ENCODE measurements at regions not wholly inside any gene's neighbourhood (a gene's known extent, or its start where the extent isn't known, plus 50 kb on each side); places are given as distances from the start of the nearest gene placed in this dataset.
"Not testable (repeated sequence)": the region's sequence is repeated elsewhere in the genome, so short reads cannot be mapped to it uniquely, and the experiment has no call there.

- DNase-seq: no peak
Measured at GRCh38 chr18:60060026-60060425, 160.2 kb downstream of the PMAIP1 start.

DNA sequence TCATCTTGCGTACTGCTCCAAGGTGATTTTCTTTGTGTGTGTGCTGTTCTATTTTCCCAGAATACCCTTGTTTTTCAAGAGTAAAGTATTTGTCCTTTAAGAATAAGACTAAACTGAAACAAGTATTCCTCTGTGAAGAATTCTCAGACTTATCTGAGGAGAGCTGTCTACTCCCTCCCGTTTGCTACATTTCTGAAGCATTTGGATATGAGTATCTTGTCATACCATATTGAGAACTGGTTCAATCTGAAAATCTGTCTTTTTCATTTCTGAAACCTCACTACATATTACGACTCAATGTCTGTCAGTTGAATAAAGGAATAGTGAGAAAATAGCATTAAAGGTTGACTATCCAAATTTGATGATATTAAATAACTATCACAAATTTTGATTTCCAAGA is 159.4 kb downstream of the PMAIP1 start:
- no peak for DNase-seq

- DNase-seq: no peak
Measured at GRCh38 chr18:60053747-60054304, 154.0 kb downstream of the PMAIP1 start.

DNA sequence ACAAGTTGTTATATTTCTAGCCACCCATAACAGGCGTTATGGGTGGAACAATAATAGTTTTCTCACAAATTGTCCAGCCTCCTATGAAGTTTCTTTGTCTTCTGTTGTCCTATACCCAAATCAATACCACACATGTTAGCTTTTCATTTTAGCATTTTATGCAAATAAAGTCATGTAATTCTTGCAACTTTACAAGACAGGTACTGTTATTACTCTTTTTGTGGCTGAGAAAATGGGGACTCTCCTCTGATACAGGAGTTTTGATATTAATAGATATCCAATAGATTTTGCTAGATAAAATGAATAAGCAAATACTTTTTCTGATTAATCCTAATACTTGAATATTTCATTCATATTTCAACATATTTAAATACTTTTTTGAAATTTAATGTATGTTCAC is 151.0 kb downstream of the PMAIP1 start:
- no peak for DNase-seq

DNA sequence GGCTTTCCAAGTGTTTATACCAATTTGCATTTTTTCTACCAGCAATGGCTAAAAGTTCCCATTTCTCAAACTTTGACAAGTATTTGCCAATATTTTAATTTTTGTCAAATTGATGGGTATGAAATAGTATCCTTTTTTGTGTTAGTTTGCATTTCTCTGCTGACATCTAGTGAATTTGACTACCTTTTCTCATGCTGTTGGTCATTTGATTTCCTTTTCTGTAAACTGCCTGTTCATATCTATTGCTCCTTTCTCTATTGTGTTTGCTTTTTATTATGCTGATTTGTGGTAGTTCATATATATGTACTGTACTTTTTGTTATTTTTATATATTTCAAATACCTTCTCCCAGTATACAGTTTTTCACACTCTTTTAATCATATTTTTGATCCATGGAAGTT is 149.4 kb downstream of the PMAIP1 start:
- DNase-seq: no peak

- DNase-seq: no peak
Measured at GRCh38 chr18:60047556-60047955, 147.8 kb downstream of the PMAIP1 start.

- no peak for DNase-seq
Measured at GRCh38 chr18:60044290-60045006, 144.7 kb downstream of the PMAIP1 start.

GRCh38 chr18:60040971-60041370 is 141.2 kb downstream of the PMAIP1 start:
- no peak for DNase-seq

- no peak for DNase-seq
Measured at GRCh38 chr18:60038731-60039130, 138.9 kb downstream of the PMAIP1 start.

GRCh38 chr18:60027397-60027796 is 127.6 kb downstream of the PMAIP1 start:
- DNase-seq: no peak

DNA sequence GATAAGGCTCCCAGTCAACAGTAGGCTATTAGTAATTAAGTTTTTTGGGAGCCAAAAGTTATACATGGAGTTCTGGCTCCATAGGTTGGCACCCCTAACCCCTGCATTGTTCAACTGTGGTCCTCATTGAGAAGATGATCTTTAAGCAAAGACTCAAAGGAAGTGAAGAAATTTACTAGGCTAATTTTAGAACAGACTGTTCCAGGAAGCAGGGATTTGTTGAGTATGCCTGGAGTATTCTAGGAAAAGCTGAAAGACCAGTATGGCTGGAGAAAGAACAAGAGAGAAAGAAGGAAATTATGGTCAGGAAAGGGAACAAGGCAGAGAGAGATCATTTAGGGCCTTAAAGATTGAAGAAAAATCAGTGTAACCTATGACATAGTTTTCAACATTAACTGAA is 125.1 kb downstream of the PMAIP1 start:
- no peak for DNase-seq

DNA sequence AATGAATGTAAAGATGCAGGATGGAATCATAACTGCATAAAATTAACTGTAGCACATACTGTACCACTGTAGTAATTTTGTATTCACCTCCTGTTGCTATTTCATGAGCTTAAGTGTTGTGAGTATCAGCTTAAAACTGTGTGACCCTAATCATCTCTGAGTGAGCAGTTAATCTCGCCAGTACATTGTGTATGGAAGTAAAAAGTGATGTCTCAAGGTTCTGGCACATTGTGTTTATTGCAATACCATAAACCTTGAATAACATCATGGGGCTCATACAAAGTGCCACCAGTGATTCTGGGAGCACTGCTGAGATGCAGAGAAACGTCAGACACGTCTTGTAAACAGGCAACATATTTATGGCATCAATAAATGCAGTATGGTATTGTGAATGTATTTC is 124.5 kb downstream of the PMAIP1 start:
- no peak for DNase-seq

DNA sequence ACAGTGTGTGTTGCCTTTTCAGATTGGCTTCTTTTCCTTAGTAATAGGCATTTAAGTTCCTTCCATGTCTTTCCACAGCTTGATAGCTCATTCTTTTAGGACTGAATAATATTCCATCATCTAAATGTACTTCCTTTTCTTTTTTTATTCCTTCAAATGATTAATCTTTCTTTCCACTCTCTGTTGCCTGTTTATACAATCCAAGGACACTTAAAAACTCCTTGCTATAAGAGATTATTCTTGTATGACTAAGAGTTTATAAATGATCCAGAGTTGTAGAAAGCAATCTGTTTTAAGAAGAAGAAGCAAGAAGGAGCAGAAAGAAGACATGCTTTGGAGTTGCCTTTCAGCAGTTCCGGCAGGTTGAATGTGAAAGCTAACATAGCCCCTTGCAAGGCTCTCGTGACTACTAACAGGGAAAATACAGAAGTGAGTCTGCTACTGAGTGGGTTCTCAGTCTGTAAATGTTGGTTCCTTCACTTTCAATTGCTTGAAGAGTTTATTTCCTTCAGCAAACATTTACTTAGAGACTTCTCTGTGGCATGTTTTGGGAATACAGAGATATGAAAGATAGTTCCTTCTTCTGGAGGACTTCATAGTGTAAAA is 123.0 kb downstream of the PMAIP1 start:
- no peak for DNase-seq

DNA sequence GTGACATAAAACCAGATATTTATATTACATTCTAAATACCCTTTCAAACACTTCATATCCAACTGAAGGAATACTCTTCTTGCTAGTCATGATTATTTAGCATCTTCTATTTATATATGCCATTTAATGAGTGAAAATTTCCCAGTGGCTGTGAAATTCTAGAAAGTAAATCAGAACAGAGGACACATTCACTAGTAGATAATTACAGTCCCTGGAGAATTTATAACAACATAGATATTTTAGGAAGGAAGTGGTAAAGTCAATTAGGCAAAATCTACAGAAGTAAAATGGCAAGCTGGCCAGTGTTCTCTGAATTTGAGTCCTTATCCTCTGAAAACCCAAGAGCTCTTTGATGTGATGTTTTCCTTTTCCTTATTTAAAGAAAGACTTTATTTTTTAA is 121.8 kb downstream of the PMAIP1 start:
- DNase-seq: no peak

GRCh38 chr18:60020107-60020925 is 120.5 kb downstream of the PMAIP1 start:
- DNase-seq: no peak

DNA sequence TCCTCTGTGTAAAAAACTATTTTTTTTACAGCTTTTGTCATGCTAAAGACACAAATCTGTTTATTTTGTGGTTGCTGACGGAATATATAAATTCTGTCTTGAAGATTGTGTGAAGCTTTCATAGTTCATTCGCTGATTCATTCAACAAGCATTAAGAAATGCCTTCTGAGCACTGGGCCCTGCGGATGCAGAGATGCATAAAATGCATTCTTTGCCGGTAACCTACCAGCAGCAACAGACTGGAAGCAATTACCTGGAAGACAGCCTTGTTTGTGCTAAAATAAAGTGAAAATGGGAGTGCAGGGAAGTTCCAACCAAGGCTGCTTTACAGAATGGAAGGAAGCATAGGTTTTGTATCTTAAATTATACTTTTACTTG is 119.7 kb downstream of the PMAIP1 start:
- no peak for DNase-seq

GRCh38 chr18:60018618-60019462 is 119.0 kb downstream of the PMAIP1 start:
- DNase-seq: no peak

GRCh38 chr18:60018134-60018533 is 118.3 kb downstream of the PMAIP1 start:
- not testable (repeated sequence) for DNase-seq

- no peak for DNase-seq
Measured at GRCh38 chr18:60017371-60017770, 117.6 kb downstream of the PMAIP1 start.

- not testable (repeated sequence) for DNase-seq
Measured at GRCh38 chr18:60015826-60016225, 116.0 kb downstream of the PMAIP1 start.

DNA sequence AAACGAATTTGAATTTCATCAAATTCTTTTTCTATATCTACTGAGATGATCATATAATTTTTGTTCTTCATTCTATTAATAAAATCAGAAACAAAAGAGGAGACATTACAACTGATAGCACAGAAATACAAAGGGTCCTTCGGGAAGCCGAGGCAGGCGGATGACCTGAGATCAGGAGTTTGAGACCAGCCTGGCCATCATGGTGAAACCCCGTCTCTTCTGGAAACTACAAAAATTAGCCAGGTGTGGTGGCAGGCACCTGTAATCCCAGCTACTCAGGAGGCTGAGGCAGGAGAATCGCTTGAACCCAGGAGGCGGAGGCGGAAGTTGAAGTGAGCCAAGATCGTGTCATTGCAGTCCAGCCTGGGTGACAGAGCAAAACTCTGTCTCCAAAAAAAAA is 113.4 kb downstream of the PMAIP1 start:
- DNase-seq: not testable (repeated sequence)

DNA sequence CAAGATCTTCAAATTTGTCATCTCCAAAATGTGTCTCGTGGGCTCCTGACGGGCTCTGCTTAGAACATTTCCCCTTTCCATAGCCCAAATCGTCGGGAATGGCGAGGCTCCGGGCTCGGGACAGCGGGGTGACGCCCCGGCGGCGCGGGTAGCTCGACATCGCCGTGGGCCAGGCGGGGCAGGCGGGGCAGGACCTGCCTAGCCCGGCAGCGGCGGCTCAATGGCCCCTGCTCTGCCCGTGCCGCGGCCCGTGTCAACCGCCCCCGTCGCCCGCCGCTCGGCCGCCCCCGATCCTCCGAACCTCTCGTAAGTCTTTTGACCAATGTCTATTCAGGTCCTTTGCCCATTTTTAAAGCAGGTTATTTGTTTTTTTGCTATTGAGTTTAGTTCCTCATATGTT is 111.2 kb downstream of the PMAIP1 start:
- no peak for DNase-seq

DNA sequence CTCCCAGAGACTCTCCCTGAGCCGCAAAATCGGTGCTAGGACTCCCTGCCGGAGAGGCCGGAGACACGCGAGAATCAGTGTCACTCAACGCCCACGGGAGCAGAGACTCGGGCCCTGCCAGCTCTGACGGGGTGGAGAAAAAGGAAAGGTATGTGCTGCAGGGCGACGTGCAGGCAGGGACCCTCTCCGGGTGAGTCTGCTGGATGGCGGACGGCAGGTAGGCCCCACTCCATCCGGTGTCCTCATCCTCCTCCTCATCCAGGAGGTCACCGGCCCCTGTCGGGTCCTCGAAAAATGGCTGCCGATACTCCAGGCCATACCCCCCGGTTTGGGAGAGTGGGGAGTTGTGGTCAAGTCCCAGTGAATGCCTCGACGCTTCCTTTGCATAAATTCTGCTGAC is 110.7 kb downstream of the PMAIP1 start:
- no peak for DNase-seq
